DOHH2 (cell line): ENCODE measurements at regions not wholly inside any gene's neighbourhood (a gene's known extent, or its start where the extent isn't known, plus 50 kb on each side); places are given as distances from the start of the nearest gene placed in this dataset.

Experiments
- H3F3A ChIP-seq: fragments of 200-600 bp; sonication (generic), shearing (Covaris generic); 2 replicates; pipeline ENCODE4 v1.6.0; 2016; ENCODE audit warnings: antibody characterized with exemption, mild to moderate bottlenecking; ENCODE audit not compliant: control insufficient read depth, insufficient read depth
- H3K27ac ChIP-seq: fragments of 200-600 bp; sonication (generic); 2 replicates; pipeline ENCODE4 v1.5.1; 2014; ENCODE audit warnings: low read depth, mild to moderate bottlenecking, low read length, moderate library complexity
- H3K27me3 ChIP-seq: fragments of 200-600 bp; sonication (generic); 2 replicates; pipeline ENCODE4 v1.6.1; 2014; ENCODE audit warnings: mild to moderate bottlenecking, low read length, mixed read lengths; ENCODE audit not compliant: control insufficient read depth
- H3K36me3 ChIP-seq: fragments of 200-600 bp; sonication (generic); 2 replicates; pipeline ENCODE4 v1.6.1; 2014; ENCODE audit warnings: mild to moderate bottlenecking, low read length, moderate library complexity, mixed read lengths; ENCODE audit not compliant: control insufficient read depth
- H3K4me1 ChIP-seq: fragments of 200-600 bp; sonication (generic); 2 replicates; pipeline ENCODE4 v1.6.1; 2014; ENCODE audit warnings: mild to moderate bottlenecking, low read length, mixed read lengths; ENCODE audit not compliant: control insufficient read depth
- H3K4me2 ChIP-seq: fragments of 200-600 bp; sonication (generic); 2 replicates; pipeline ENCODE4 v1.6.0; 2014; ENCODE audit warnings: mild to moderate bottlenecking, low read length, moderate library complexity
- H3K4me3 ChIP-seq: fragments of 200-600 bp; sonication (generic); 2 replicates; pipeline ENCODE4 v1.5.1; 2014; ENCODE audit warnings: mild to moderate bottlenecking, low read length, mixed read lengths
- H3K79me2 ChIP-seq: fragments of 200-600 bp; sonication (generic); 2 replicates; pipeline ENCODE4 v1.6.1; 2014; ENCODE audit warnings: mild to moderate bottlenecking, low read length, mixed read lengths; ENCODE audit not compliant: control insufficient read depth
- H3K9me2 ChIP-seq: fragments of 200-600 bp; sonication (generic); replicated peaks from 2 replicates; pipeline ENCODE4 v1.6.1; 2014; ENCODE audit warnings: mild to moderate bottlenecking, low read length, mixed read lengths; ENCODE audit not compliant: control insufficient read depth
- H3K9me3 ChIP-seq: fragments of 200-600 bp; sonication (generic); 2 replicates; pipeline ENCODE4 v1.6.1; 2014; ENCODE audit warnings: antibody characterized with exemption, low read length, mixed read lengths; ENCODE audit not compliant: control insufficient read depth, insufficient read depth
- H4K20me1 ChIP-seq: fragments of 200-600 bp; sonication (generic); 2 replicates; pipeline ENCODE4 v1.6.0; 2014; ENCODE audit warnings: low read depth, mild to moderate bottlenecking, antibody characterized with exemption, low read length, moderate library complexity; ENCODE audit not compliant: control insufficient read depth, insufficient read depth
- EZH2phosphoT487 ChIP-seq: fragments of 200-600 bp; sonication (generic); IDR thresholded peaks from 2 replicates; pipeline ENCODE4 v1.6.1; 2017; ENCODE audit warnings: borderline replicate concordance, mild to moderate bottlenecking, antibody characterized with exemption, low read length, moderate library complexity, mixed read lengths
- TF ChIP-seq, protein P1 (sequence below): fragments of 200-600 bp; sonication (generic); IDR thresholded peaks from one replicate; pipeline ENCODE4 v1.5.1; 2014; ENCODE audit warnings: antibody characterized with exemption, mild to moderate bottlenecking, low read depth, low read length; ENCODE audit not compliant: poor library complexity, severe bottlenecking

GRCh38 chr4:10963241-10963640 is 278.7 kb upstream of the CLNK start:
- Histone ChIP-seq H3K36me3 (no peaks in the 10 kb centered on the region), H3K4me2 (no peak overlapping the region), H3K4me3 (no peak overlapping the region), H3F3A (no peaks in the 10 kb centered on the region), H4K20me1 (no peaks in the 10 kb centered on the region), H3K4me1 (peaks cover 4% of the 10 kb centered on the region; the same call in 1 of the 2 replicates), H3K27me3 (no peaks in the 10 kb centered on the region), H3K9me2 (no peaks in the 10 kb centered on the region), H3K79me2 (no peaks in the 10 kb centered on the region), H3K9me3 (peaks cover 5% of the 10 kb centered on the region; the same call in 1 of the 2 replicates), H3K27ac (no peak overlapping the region)
- TF ChIP-seq EZH2phosphoT487 = no peak
- TF ChIP-seq, protein P1, sequence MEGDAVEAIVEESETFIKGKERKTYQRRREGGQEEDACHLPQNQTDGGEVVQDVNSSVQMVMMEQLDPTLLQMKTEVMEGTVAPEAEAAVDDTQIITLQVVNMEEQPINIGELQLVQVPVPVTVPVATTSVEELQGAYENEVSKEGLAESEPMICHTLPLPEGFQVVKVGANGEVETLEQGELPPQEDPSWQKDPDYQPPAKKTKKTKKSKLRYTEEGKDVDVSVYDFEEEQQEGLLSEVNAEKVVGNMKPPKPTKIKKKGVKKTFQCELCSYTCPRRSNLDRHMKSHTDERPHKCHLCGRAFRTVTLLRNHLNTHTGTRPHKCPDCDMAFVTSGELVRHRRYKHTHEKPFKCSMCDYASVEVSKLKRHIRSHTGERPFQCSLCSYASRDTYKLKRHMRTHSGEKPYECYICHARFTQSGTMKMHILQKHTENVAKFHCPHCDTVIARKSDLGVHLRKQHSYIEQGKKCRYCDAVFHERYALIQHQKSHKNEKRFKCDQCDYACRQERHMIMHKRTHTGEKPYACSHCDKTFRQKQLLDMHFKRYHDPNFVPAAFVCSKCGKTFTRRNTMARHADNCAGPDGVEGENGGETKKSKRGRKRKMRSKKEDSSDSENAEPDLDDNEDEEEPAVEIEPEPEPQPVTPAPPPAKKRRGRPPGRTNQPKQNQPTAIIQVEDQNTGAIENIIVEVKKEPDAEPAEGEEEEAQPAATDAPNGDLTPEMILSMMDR = no peak

DNA sequence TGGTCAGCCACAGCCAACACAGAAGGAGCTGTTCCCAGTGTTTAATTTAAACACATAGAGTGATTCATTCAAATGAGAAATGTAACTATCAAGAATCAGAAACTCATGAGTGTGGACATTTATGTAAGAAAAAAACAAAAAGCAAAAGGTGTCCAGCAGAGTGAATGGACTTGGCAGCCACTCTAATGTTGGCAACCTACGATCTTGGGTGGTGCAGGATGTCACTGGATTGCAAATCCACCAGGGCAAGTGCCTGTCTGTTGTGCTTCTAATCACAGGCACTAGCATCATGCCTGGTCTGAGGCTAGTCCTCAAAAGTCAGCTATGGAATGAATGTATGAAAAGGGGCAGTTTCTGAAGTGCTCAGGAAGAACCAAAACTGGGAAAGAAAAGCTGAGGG is 277.7 kb upstream of the CLNK start:
- no peaks in the 10 kb centered on the region for H4K20me1 ChIP-seq
- H3K27ac ChIP-seq = no peak overlapping the region
- H3K4me1 ChIP-seq = peaks cover 4% of the 10 kb centered on the region; the same call in 1 of the 2 replicates
- no peaks in the 10 kb centered on the region for H3F3A ChIP-seq
- H3K27me3 ChIP-seq = no peaks in the 10 kb centered on the region
- H3K36me3 ChIP-seq = no peaks in the 10 kb centered on the region
- no peak for TF ChIP-seq EZH2phosphoT487
- H3K79me2 ChIP-seq = no peaks in the 10 kb centered on the region
- H3K9me2 ChIP-seq = no peaks in the 10 kb centered on the region
- no peak overlapping the region for H3K4me2 ChIP-seq
- peaks cover 5% of the 10 kb centered on the region; the same call in 1 of the 2 replicates for H3K9me3 ChIP-seq
- H3K4me3 ChIP-seq = no peak overlapping the region

DNA sequence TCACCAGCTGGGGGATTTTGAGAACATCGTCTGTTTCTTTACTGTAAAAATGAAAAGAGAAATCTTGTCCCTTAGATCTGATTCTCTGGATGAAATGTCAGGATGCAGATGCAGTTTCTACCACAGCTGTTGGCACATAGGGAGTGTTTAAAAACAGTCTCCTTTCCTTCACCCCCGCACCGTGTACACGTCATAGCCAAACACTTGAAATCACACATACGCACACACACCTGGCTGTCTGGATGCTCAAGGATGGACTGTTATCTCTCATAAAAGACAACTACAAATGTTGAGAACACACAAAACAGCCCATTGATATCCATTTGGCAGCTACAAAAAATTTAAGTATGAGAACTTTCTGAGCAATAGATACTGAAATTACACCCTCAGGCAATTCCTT is 275.8 kb upstream of the CLNK start:
- Histone ChIP-seq H3K9me2 (no peaks in the 10 kb centered on the region), H3K79me2 (no peaks in the 10 kb centered on the region), H3K4me1 (peaks cover 4% of the 10 kb centered on the region; the same call in 1 of the 2 replicates), H3K4me3 (no peak overlapping the region), H3K36me3 (no peaks in the 10 kb centered on the region), H3K4me2 (no peak overlapping the region), H3F3A (no peaks in the 10 kb centered on the region), H4K20me1 (no peaks in the 10 kb centered on the region), H3K27me3 (no peaks in the 10 kb centered on the region), H3K9me3 (peaks cover 5% of the 10 kb centered on the region; the same call in 1 of the 2 replicates), H3K27ac (no peak overlapping the region)
- no peak for TF ChIP-seq EZH2phosphoT487
- TF ChIP-seq, protein P1 = no peak

- no peaks in the 10 kb centered on the region for H4K20me1 ChIP-seq
- no peaks in the 10 kb centered on the region for H3K27me3 ChIP-seq
- H3K36me3 ChIP-seq = no peaks in the 10 kb centered on the region
- H3K9me3 ChIP-seq = peaks cover 5% of the 10 kb centered on the region; the same call in 1 of the 2 replicates
- H3K9me2 ChIP-seq = no peaks in the 10 kb centered on the region
- no peak overlapping the region for H3K4me2 ChIP-seq
- TF ChIP-seq, protein P1 = no peak
- TF ChIP-seq EZH2phosphoT487 = no peak
- peaks cover 4% of the 10 kb centered on the region; the same call in 1 of the 2 replicates for H3K4me1 ChIP-seq
- no peaks in the 10 kb centered on the region for H3K79me2 ChIP-seq
- H3F3A ChIP-seq = no peaks in the 10 kb centered on the region
- no peak overlapping the region for H3K4me3 ChIP-seq
- no peak overlapping the region for H3K27ac ChIP-seq
Measured at GRCh38 chr4:10959586-10959985, 275.0 kb upstream of the CLNK start.
